Nephron progenitor cell (in vitro differentiated cells): ENCODE measurements at regions not wholly inside any gene's neighbourhood (a gene's known extent, or its start where the extent isn't known, plus 50 kb on each side); places are given as distances from the start of the nearest gene placed in this dataset.

ENCODE experiments used
- DNase-seq: peaks from one replicate; pipeline ENCODE4 v3.0.0; 2021
- H3K27ac Mint-ChIP-seq: 2 replicates; pipeline ENCODE4 v1.8.0; 2021; ENCODE audit warnings: mild to moderate bottlenecking, moderate library complexity, mixed read lengths
- H3K27me3 Mint-ChIP-seq: 2 replicates; pipeline ENCODE4 v1.8.0; 2021; ENCODE audit warnings: mild to moderate bottlenecking, low read depth, mixed read lengths; ENCODE audit not compliant: poor library complexity
- H3K36me3 Mint-ChIP-seq: 2 replicates; pipeline ENCODE4 v1.8.0; 2021; ENCODE audit warnings: low read depth, mixed read lengths
- H3K4me1 Mint-ChIP-seq: 2 replicates; pipeline ENCODE4 v1.8.0; 2021; ENCODE audit warnings: mixed read lengths
- H3K4me3 Mint-ChIP-seq: 2 replicates; pipeline ENCODE4 v1.8.0; 2021; ENCODE audit warnings: mild to moderate bottlenecking, moderate library complexity, mixed read lengths
- H3K9me3 Mint-ChIP-seq: 2 replicates; pipeline ENCODE4 v1.8.0; 2021; ENCODE audit warnings: mild to moderate bottlenecking, moderate library complexity, mixed read lengths
- CTCF ChIP-seq: fragments of 200-600 bp; sonication (generic); IDR thresholded peaks from 2 replicates; pipeline ENCODE4 v1.5.0; 2021; ENCODE audit warnings: antibody characterized with exemption

GRCh38 chr16:6571044-6571443 is 761.6 kb upstream of the RBFOX1 start:
- H3K27ac Mint-ChIP-seq, result no peak overlapping the region
- no peak for TF ChIP-seq CTCF
- H3K4me3 Mint-ChIP-seq, result no peak overlapping the region
- no peaks in the 10 kb centered on the region for H3K9me3 Mint-ChIP-seq
- H3K4me1 Mint-ChIP-seq, result peaks cover 7% of the 10 kb centered on the region
- no peaks in the 10 kb centered on the region for H3K36me3 Mint-ChIP-seq
- DNase-seq, result peak; percentile 11
- H3K27me3 Mint-ChIP-seq, result peaks cover 14% of the 10 kb centered on the region

GRCh38 chr16:6570530-6570929 is 762.1 kb upstream of the RBFOX1 start:
- H3K36me3 Mint-ChIP-seq, result no peaks in the 10 kb centered on the region
- peaks cover 14% of the 10 kb centered on the region for H3K27me3 Mint-ChIP-seq

GRCh38 chr16:6562986-6563385 is 769.7 kb upstream of the RBFOX1 start:
- DNase-seq, result no peak
- no peak for TF ChIP-seq CTCF
- H3K9me3 Mint-ChIP-seq, result peaks cover 6% of the 10 kb centered on the region
- H3K4me3 Mint-ChIP-seq, result no peak overlapping the region
- peaks cover 7% of the 10 kb centered on the region for H3K4me1 Mint-ChIP-seq
- H3K27ac Mint-ChIP-seq, result no peak overlapping the region
- H3K36me3 Mint-ChIP-seq, result no peaks in the 10 kb centered on the region
- peaks cover 5% of the 10 kb centered on the region for H3K27me3 Mint-ChIP-seq

More at GRCh38 chr16:6570530-6570929, 762.1 kb upstream of the RBFOX1 start:
- no peak overlapping the region for H3K4me3 Mint-ChIP-seq
- peaks cover 7% of the 10 kb centered on the region for H3K4me1 Mint-ChIP-seq
- DNase-seq, result no peak
- H3K9me3 Mint-ChIP-seq, result no peaks in the 10 kb centered on the region
- no peak overlapping the region for H3K27ac Mint-ChIP-seq
- TF ChIP-seq CTCF, result no peak

- H3K9me3 Mint-ChIP-seq, result peaks cover 6% of the 10 kb centered on the region
- no peak overlapping the region for H3K4me3 Mint-ChIP-seq
- H3K4me1 Mint-ChIP-seq, result peaks cover 10% of the 10 kb centered on the region
- TF ChIP-seq CTCF, result no peak
- H3K27ac Mint-ChIP-seq, result no peak overlapping the region
- H3K36me3 Mint-ChIP-seq, result no peaks in the 10 kb centered on the region
- no peak for DNase-seq
- peaks cover 5% of the 10 kb centered on the region for H3K27me3 Mint-ChIP-seq
Measured at GRCh38 chr16:6560306-6561100, 772.1 kb upstream of the RBFOX1 start.

GRCh38 chr16:6558661-6559060 is 774.0 kb upstream of the RBFOX1 start:
- DNase-seq, result no peak
- Mint-ChIP-seq H3K36me3 (no peaks in the 10 kb centered on the region), H3K4me3 (no peak overlapping the region), H3K4me1 (peaks cover 10% of the 10 kb centered on the region), H3K27me3 (peaks cover 5% of the 10 kb centered on the region), H3K9me3 (no peaks in the 10 kb centered on the region), H3K27ac (no peak overlapping the region)
- TF ChIP-seq CTCF, result no peak

GRCh38 chr16:6558126-6558525 is 774.5 kb upstream of the RBFOX1 start:
- H3K4me3 Mint-ChIP-seq, result no peak overlapping the region
- H3K27me3 Mint-ChIP-seq, result peaks cover 1% of the 10 kb centered on the region
- no peak for DNase-seq
- no peak overlapping the region for H3K27ac Mint-ChIP-seq
- no peaks in the 10 kb centered on the region for H3K36me3 Mint-ChIP-seq
- H3K4me1 Mint-ChIP-seq, result peaks cover 10% of the 10 kb centered on the region
- TF ChIP-seq CTCF, result no peak
- no peaks in the 10 kb centered on the region for H3K9me3 Mint-ChIP-seq
